NCI-H1417 (cell line): ENCODE measurements at regions not wholly inside any gene's neighbourhood (a gene's known extent, or its start where the extent isn't known, plus 50 kb on each side); places are given as distances from the start of the nearest gene placed in this dataset.

ENCODE experiments used
- DNase-seq, 3 experiments: peaks; one replicate each; lab custom pipeline; 2025; lab: John Stamatoyannopoulos, UW

DNA sequence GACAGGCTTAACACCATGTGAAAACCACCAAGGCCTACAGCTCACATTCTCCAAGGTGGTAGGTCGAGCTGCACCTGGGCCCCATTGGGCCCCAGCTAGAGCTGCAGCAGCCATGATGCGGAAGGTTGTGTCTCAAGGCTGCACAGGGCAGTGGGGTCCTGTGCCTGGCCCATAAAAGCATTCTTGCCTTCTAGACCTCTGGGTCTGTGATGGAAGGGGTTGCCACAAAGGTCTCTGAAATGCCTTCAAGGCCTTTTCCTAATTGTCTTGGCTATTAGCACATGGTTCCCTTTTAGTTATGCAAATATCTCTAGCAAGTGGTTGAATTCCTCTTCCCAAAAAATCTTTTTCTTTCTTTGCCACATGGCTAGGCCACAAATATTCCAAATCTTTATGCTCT lies 52.5 kb upstream of the C11orf58 start:
- no peak for DNase-seq

GRCh38 chr11:16678466-16679116 lies 59.9 kb upstream of the C11orf58 start:
- DNase-seq: no peak

GRCh38 chr11:16669799-16670415 lies 68.5 kb upstream of the C11orf58 start:
- DNase-seq: no peak

DNA sequence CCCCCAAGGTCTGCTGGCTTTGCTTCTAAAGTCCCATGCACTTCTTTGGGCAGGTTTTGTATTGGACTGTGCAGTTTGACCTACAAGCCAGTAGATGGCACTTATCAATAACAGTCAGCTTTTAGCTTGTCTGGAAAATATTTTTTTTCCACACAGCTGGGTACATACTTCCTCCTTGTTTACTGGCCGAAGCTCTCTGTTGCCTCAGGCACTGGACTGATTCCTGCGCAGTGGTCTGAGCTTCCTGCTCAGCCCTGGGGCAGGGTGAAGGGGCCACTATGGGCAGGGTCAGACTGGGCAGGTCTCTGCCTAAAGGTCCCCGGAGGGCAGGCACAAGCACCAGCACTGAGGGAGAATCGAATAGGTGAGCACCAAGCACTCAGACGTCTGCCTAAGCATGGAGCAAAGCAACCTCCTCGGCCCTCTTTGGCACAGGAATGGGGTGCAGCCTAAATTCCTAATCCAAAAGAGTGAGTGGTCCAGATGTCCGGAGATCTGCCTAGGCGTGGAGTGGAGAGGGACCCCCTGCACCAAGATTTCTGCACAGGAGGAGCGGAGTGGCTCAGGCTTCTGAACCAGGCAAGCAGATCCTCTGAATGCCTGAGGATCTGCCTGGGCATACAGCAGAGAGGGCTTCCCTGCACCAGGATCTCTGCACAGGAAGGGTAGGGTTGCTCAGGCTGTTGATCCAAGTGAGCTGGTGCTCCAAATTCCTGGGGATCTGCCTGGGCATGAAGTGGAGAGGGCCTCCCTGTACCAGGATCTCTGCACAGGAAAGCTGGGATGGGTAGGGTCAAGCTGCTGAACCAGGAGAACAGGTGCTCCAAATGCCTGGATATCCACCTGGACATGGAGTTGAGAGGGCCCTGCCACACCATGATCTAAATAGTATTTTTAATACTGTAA lies 105.9 kb upstream of the C11orf58 start:
- DNase-seq: peak in 1 of 3 experiments; percentile 10

DNA sequence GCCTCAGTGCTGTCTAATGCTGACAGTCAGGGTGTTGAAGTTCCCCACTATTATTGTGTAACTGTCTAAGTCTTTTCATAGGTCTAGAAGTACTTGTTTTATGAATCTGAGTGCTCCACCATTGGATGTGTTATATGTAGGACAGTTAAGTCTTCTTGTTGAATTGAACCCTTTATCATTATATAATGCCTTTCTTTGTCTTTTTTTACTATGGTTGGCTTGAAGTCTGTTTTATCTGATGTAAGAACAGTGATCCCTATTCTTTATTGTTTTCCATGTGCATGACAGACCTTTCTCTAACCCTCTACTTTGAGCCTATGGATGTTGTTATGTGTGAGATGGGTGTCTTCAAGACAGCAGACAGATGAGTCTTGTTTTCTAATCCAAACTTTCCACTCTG lies 107.8 kb upstream of the C11orf58 start:
- DNase-seq: no peak

DNA sequence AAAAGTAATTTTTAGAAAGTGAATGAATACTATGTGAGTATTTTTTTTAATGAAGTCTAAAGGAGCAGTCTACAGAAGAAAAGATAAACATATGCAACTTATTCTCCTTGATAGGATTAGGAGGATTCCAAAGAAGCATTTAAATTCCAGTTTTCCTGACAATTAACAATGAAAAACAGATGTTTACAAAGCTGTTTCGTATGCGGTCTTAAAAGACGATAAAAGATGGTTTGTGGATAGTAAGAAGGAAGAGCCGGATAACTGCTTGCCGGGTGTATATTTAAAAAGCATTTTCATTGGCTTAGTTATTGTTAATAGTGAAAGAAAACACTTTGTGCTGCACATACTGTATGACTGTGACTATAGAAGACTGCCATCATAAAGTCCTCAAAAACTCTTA lies 120.0 kb upstream of the C11orf58 start:
- no peak for DNase-seq

- DNase-seq: no peak
Measured at GRCh38 chr11:16615480-16615879, 123.0 kb upstream of the C11orf58 start.

GRCh38 chr11:16613512-16614381 lies 124.7 kb upstream of the C11orf58 start:
- peak; percentile 86 to 96 (median 92) for DNase-seq

DNA sequence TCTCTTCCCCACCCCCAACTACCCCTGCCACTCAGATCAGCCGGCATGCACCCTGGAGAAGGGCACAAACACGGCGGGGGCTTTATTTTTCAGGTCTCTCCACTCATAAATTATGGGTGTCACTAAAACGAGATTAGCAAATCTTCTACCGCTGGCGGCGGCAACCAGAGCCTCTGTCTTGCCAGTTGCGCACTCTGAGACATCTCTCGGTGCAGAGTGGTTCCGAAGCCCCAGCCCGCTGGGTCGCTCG lies 125.3 kb upstream of the C11orf58 start:
- DNase-seq: peak in 2 of 3 experiments; percentile 49 to 61

DNA sequence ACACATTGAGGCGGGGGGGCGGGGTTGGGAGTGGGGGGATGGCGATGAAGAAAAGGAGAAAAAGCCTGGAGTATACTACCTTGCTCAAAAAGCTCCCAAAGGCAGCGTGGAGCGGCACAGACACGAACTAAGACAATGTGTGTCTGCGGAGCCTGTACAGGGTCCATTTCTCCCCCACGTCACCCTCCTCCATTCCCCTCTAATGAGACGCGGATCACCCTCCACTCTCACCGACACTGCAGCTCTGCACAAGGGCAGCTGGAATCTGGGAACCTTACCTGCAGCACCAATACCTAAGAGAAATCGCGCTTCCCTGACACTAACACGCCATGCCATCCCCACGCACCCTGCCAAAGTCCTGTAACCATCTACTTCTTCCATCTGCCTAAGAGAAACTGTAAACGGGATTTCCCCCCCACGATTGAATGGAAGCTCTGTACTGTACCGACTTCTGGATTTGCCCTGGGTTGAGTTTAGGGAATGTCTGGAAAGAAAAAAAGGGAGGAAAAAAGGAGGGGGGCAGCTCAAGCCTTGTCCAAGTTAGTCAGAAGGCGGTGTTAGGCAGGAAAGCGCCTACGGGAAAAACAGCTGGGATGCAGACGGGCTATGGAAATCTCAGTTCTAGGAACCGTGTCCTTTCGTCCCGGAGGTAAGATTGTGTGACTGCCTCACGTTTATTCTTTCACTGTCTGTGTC lies 125.7 kb upstream of the C11orf58 start:
- DNase-seq: peak in 1 of 3 experiments; percentile 76

- peak in 1 of 3 experiments; percentile 40 for DNase-seq
Measured at GRCh38 chr11:16611926-16612565, 126.4 kb upstream of the C11orf58 start.

GRCh38 chr11:16611401-16611921 lies 127.0 kb upstream of the C11orf58 start:
- no peak for DNase-seq

DNA sequence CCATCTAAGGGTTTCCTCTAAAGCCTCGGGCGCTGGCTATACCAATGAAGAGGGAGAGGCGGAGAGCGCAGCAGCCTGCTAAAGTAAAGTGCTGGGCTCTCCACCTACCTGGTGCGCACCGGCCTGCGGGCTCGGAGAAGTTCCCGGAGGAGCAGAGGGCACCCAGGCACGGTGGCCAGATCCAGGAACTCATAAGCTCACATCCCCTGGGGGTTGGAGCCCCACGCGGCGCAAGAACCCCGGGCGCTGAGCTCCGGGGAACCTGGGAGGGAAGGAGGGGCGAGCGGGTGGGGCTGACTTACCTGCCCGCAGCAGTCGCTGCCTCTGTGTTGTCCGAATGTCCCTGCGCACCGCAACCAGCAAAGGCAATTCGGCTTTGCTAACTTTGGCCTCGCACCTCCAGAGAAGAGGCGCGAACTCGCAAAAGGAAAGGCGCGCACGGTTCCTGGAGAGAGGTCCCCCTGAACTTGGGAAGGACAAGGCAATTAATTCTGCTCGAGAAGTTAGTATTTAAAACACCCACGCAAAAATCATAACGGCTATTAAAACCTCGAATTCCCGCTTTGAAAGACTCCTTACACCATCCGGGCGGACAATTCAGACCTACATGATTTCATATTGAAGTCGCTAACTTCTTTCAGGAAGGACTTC lies 127.6 kb upstream of the C11orf58 start:
- DNase-seq: no peak

GRCh38 chr11:16610213-16610737 lies 128.2 kb upstream of the C11orf58 start:
- DNase-seq: no peak

DNA sequence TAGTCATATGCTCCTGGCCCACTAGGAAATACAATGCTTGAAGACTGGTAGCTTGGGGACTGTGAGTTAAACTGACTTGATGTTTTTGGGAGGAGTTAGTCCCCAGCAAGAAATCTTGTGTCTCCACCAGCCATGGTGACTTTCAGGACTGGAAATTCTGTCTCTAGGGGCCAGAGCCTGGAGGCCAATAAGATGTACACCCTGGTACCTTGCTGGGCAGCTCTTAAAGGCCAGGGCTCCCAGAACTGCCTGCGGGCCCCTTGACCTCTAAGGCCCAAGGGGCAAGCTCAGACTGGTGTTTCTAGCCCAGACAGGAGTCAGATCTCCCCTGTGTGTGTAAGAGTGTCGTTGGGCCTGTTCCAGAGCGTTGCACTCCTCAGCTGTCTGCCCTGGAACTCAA lies 128.7 kb upstream of the C11orf58 start:
- DNase-seq: no peak

GRCh38 chr11:16607675-16608644 lies 130.5 kb upstream of the C11orf58 start:
- DNase-seq: peak; percentile 49 to 84 (median 67)

DNA sequence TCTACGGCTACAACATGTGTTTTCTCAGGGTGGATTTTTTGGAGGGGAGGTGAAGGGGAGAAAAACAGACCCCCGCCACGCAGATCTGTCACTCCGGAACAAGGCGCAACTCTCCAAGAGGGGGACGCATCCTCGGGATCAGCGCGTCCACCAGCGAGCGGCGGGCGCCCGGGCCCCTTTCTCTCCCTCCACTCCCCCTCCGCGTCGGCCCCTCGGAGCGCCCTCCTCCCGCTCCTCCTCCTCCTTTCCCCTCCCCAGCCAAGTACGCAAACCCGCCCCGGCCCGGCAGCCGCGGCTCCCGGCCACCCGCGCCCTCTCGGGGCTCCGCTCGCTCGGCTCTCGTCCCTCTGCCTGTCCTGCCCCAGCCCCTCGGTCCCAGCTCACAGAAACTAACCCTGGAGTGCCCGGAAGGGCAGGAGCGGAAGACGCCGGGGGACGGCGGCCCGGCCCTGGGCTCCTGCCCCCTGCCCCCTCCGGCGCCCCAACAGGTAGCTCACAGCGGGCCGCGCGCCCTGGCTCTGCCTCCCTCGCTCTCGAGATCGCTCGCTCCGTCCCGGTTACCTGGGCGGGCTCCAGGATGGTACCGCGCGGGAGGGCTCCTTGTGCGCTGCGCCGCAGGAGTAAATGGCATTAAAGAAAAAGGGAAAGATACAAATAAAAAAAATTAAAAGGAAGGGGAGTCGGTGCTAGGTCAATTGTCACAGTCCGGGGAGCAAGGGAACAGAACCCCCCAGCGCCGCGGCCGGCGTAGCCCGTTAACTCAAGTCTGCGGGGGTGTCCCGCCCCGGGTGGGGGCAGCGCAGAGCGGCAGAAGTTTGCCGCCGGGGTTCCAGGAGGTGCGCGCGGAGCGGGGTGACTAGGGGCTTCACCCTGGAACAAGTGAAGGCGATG lies 131.4 kb upstream of the C11orf58 start:
- peak; percentile 30 to 79 (median 79) for DNase-seq
